ENCODE measurements at regions not wholly inside any gene's neighbourhood (a gene's known extent, or its start where the extent isn't known, plus 50 kb on each side); places are given as distances from the start of the nearest gene placed in this dataset.

- no peak overlapping the region for H3K4me3 ChIP-seq (ENCODE audit: low read length)
- TF ChIP-seq, protein P1, sequence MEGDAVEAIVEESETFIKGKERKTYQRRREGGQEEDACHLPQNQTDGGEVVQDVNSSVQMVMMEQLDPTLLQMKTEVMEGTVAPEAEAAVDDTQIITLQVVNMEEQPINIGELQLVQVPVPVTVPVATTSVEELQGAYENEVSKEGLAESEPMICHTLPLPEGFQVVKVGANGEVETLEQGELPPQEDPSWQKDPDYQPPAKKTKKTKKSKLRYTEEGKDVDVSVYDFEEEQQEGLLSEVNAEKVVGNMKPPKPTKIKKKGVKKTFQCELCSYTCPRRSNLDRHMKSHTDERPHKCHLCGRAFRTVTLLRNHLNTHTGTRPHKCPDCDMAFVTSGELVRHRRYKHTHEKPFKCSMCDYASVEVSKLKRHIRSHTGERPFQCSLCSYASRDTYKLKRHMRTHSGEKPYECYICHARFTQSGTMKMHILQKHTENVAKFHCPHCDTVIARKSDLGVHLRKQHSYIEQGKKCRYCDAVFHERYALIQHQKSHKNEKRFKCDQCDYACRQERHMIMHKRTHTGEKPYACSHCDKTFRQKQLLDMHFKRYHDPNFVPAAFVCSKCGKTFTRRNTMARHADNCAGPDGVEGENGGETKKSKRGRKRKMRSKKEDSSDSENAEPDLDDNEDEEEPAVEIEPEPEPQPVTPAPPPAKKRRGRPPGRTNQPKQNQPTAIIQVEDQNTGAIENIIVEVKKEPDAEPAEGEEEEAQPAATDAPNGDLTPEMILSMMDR (conservative IDR thresholded peaks at IDR 0.05; ENCODE audit: low read depth, low read length): no peak
- no peak for DNase-seq (ENCODE audit: low read depth)
These were observed 69.3 kb upstream of the AGBL1 start for GRCh38 chr15:86010398-86010797.

DNA sequence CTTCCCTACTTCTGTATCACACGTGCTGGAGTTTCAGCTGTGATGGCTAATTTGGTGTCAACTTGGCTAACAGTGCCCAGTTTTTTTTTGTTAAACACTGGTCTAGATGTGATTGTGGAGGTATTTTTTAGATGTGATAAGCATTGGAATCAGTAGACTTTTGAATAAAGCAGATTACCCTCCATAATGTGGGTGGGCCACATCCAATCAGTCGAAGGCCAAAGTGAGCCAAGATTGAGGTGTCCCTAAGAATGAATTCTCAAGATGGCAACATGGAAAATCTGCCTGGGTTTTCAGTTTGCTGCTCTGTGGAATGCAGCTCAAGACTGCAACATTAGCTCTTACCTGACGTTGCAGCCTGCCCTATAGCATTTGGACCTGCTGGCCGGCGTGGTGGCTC is 68.8 kb upstream of the AGBL1 start:
- H3K4me3 ChIP-seq (ENCODE audit: low read length): no peak overlapping the region
- DNase-seq (ENCODE audit: low read depth): no peak
- TF ChIP-seq, protein P1 (conservative IDR thresholded peaks at IDR 0.05; ENCODE audit: low read depth, low read length): no peak

DNA sequence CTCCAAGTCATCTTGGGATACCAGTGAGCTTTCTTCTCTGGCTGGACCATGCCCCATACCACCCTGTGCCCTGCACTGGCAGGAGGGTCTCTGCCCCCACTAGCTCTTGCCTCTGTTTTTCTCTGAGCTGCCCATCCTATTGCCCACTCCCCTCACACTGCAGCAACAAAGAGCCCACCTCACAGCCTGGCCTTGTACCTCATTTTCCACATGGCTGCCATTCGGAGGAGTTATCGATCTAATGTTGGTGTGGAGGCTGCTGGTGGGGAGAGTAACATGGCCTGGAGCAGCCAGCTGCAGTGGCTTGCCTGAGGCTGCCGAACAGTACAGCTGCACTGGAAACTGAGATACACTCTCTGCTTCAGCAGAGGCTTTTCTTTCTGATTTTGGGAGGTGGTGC is 65.7 kb upstream of the AGBL1 start:
- DNase-seq (ENCODE audit: low read depth): no peak
- no peak overlapping the region for H3K4me3 ChIP-seq (ENCODE audit: low read length)
- TF ChIP-seq, protein P1 (conservative IDR thresholded peaks at IDR 0.05; ENCODE audit: low read depth, low read length): no peak

GRCh38 chr15:86016750-86017149 is 62.9 kb upstream of the AGBL1 start:
- TF ChIP-seq, protein P1 (conservative IDR thresholded peaks at IDR 0.05; ENCODE audit: low read depth, low read length): no peak
- no peak overlapping the region for H3K4me3 ChIP-seq (ENCODE audit: low read length)
- DNase-seq (ENCODE audit: low read depth): no peak

DNA sequence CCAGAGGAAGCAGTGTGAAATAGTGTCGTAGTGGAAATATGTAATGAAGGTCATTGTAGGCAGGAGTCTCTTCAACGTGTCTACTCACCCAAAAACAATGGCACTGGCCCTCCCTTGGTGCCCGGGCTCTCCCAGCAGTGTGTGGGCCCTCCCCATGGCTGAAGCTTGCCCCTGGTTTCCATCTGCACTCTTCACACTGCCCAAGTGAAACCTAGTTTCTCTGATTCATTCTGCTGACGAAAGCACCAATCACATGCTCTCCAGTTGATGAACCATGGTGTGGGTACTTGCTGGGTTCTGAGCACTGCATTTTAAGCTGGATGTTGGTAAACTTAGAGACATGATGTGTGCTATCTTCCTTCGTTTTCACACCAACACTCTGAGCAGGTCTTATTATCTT is 61.0 kb upstream of the AGBL1 start:
- TF ChIP-seq, protein P1 (conservative IDR thresholded peaks at IDR 0.05; ENCODE audit: low read depth, low read length): no peak
- H3K4me3 ChIP-seq (ENCODE audit: low read length): no peak overlapping the region
- DNase-seq (ENCODE audit: low read depth): no peak

DNA sequence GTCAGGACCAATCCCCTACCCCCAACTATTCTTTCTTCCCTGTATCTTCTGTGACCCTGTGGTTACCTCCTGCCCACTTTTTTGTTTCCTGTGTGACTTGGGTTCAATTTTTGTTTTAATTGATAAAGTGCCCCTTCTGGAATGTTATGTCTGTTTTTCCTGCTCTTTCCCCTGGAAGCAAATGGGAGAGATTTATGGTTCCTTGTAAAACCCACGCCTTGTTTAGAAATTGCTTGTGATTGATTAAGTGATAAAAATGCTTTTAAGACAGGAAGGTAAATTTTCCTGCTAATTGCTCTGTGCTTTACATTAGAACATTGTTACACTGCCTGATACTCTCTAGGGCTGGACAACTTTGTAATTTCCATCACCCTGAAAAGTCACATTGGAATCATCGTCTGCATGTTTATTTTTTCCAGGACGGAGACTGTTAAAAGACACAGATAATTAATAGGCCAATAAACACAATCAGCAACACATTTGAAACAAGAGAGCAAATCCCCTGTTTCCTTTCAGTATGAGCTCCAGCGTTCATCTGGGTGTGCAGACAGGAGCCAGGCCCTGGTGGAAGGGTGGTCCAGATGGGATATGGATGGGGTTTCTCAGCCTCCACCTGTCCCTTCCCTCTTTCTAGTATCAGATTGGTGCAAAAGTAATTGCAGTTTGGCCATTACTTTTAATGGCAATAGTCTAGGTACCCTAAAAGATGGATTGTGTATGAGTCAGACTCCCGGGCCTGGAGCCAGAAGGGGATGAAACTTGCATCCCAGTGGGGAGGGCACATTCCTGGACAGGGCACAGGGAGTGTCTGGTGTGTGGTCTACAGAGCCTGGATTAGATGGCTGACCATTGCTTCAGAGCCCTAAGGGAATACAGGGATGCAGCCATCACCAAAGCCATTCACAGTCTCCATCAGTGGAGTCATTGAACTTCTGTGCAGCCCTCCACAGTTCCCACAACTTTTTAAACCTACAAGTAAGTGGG is 58.1 kb upstream of the AGBL1 start:
- no peak overlapping the region for H3K4me3 ChIP-seq (ENCODE audit: low read length)
- TF ChIP-seq, protein P1 (conservative IDR thresholded peaks at IDR 0.05; ENCODE audit: low read depth, low read length): no peak
- DNase-seq (ENCODE audit: low read depth): no peak

DNA sequence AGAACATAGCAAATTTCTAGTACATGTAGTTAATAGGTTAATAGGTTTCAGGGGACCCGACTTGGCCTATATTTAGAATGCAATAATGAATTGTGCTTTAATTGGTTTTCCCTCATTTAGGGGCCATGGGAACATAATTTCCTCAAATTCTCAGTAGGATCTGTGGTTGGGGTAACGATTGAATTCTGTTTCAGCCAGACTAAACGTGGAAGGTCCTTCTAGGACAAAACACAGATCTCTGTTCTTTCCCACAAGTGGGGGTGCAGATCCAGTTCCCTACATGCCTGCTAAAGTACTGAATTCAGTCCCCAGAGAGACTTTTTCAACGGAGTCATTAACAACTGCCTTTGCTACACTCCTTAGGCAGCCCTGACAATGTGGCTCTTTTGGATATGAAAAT is 50.7 kb upstream of the AGBL1 start:
- TF ChIP-seq, protein P1 (conservative IDR thresholded peaks at IDR 0.05; ENCODE audit: low read depth, low read length): no peak
- no peak for DNase-seq (ENCODE audit: low read depth)
- no peak overlapping the region for H3K4me3 ChIP-seq (ENCODE audit: low read length)
